Keratinocyte (primary cell): ENCODE measurements at regions not wholly inside any gene's neighbourhood (a gene's known extent, or its start where the extent isn't known, plus 50 kb on each side); places are given as distances from the start of the nearest gene placed in this dataset.

Experiments used
- DNase-seq: peaks from one replicate; pipeline ENCODE4 v3.0.0-alpha.2; 2011; ENCODE audit warnings: low read depth, missing footprints, low spot score
- FAIRE-seq: peaks from 2 replicates; lab custom pipeline; 2011; peaks lifted over from hg19 to GRCh38; lab: Jason Lieb, UNC
- H2AFZ ChIP-seq: 2 replicates; pipeline ENCODE4 v1.6.0; 2012; ENCODE audit warnings: low read length, control low read depth, inconsistent platforms; ENCODE audit not compliant: control insufficient read depth
- H3K27ac ChIP-seq: 2 replicates; pipeline ENCODE4 v1.5.1; 2011; ENCODE audit warnings: low read length; ENCODE audit not compliant: control insufficient read depth, insufficient read depth
- H3K27me3 ChIP-seq: 3 replicates; pipeline ENCODE4 v1.6.0; 2011; ENCODE audit warnings: low read length; ENCODE audit not compliant: control insufficient read depth, insufficient read depth; ENCODE audit errors: extremely low read depth
- H3K36me3 ChIP-seq, 2 experiments: 2 replicates in 1 of 2; 3 replicates in 1 of 2; pipeline ENCODE4 v1.5.1; 2011; ENCODE audit warnings: low read length in 2 of 2, mild to moderate bottlenecking in 1 of 2; ENCODE audit not compliant: control insufficient read depth in 2 of 2, insufficient read depth in 2 of 2; ENCODE audit errors: extremely low read depth in 1 of 2
- H3K4me1 ChIP-seq: 3 replicates; pipeline ENCODE4 v1.5.1; 2011; ENCODE audit warnings: low read length; ENCODE audit not compliant: control insufficient read depth, insufficient read depth; ENCODE audit errors: extremely low read depth
- H3K4me2 ChIP-seq: 3 replicates; pipeline ENCODE4 v1.6.0; 2011; ENCODE audit warnings: low read depth, low read length; ENCODE audit not compliant: control insufficient read depth, insufficient read depth; ENCODE audit errors: extremely low read depth
- H3K4me3 ChIP-seq, 3 experiments: fragments of 200-600 bp in 1 of 3; sonication (generic) in 1 of 3; 2 replicates in 2 of 3; 3 replicates in 1 of 3; pipeline ENCODE4 v1.5.1; 2011 to 2016; ENCODE audit warnings: low read length in 3 of 3, mild to moderate bottlenecking in 3 of 3, control low read depth in 2 of 3, inconsistent platforms in 1 of 3, low read depth in 1 of 3, mixed read lengths in 1 of 3, mixed run types in 1 of 3, moderate library complexity in 1 of 3; ENCODE audit not compliant: control insufficient read depth in 2 of 3, insufficient read depth in 2 of 3; ENCODE audit errors: extremely low read depth in 1 of 3
- H3K79me2 ChIP-seq: 2 replicates; pipeline ENCODE4 v1.6.0; 2012; ENCODE audit warnings: low read length; ENCODE audit not compliant: control insufficient read depth, insufficient read depth
- H3K9ac ChIP-seq: 3 replicates; pipeline ENCODE4 v1.6.0; 2011; ENCODE audit warnings: low read length; ENCODE audit not compliant: control insufficient read depth, insufficient read depth; ENCODE audit errors: extremely low read depth
- H3K9me1 ChIP-seq: 3 replicates; pipeline ENCODE4 v1.6.0; 2011; ENCODE audit warnings: low read length; ENCODE audit not compliant: control insufficient read depth, insufficient read depth; ENCODE audit errors: extremely low read depth
- H3K9me3 ChIP-seq: 2 replicates; pipeline ENCODE4 v1.5.1; 2012; ENCODE audit warnings: low read depth, low read length; ENCODE audit not compliant: control insufficient read depth
- H4K20me1 ChIP-seq: 3 replicates; pipeline ENCODE4 v1.6.0; 2011; ENCODE audit warnings: low read length; ENCODE audit not compliant: control insufficient read depth, insufficient read depth; ENCODE audit errors: extremely low read depth
- CTCF ChIP-seq, 3 experiments: IDR thresholded peaks in 1 of 3; conservative IDR thresholded peaks in 1 of 3; optimal IDR thresholded peaks in 1 of 3; 2 replicates in 2 of 3; 3 replicates in 1 of 3; pipeline versions ENCODE3 to v1.5.1; 2011; ENCODE audit warnings: low read length in 3 of 3, mild to moderate bottlenecking in 3 of 3, moderate library complexity in 2 of 3, control low read depth in 1 of 3, inconsistent platforms in 1 of 3; ENCODE audit not compliant: insufficient read depth in 2 of 3; ENCODE audit errors: extremely low read depth in 1 of 3
- EZH2 ChIP-seq: IDR thresholded peaks from one replicate; pipeline ENCODE4 v1.6.1; 2012; ENCODE audit warnings: inconsistent platforms, mild to moderate bottlenecking, low read length, moderate library complexity
- dilution Hi-C: fragments of 300-500 bp; cut with MboI; formaldehyde crosslinking; loops from one replicate; pipeline ENCODE4 v1.7.0; 2020; ENCODE audit warnings: low sequenced_read_pairs; ENCODE audit not compliant: extremely low pct_ligation_motif_present

DNA sequence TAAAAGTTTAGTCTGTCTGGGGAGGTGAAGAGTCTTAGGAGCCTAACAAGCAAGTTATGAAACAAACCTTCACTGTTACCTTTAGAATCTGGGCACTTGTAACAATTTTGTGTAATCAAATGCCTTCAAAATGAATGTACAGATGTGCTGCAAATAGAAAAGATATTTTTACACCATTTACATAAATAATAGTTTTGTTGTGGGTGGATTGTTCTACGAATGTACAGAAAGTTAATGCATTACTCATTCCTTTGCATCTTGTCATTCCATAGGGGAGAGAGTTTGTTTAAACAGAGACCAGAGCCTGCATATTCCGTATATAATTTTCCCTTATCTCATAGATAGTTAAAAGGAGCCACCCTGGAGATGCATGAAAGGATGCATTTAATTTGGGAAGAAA lies 576.9 kb upstream of the SGCD start:
- Histone ChIP-seq H3K4me3 (no peak overlapping the region), H2AFZ (no peak overlapping the region), H3K4me1 (no peaks in the 10 kb centered on the region), H3K36me3 (no peaks in the 10 kb centered on the region), H3K9me3 (no peaks in the 10 kb centered on the region), H3K9me1 (no peaks in the 10 kb centered on the region), H4K20me1 (no peaks in the 10 kb centered on the region), H3K27me3 (no peaks in the 10 kb centered on the region), H3K79me2 (no peaks in the 10 kb centered on the region), H3K4me2 (no peak overlapping the region), H3K27ac (no peak overlapping the region), H3K9ac (no peak overlapping the region)
- TF ChIP-seq CTCF (optimal IDR thresholded peaks at IDR 0.05 in 1 of 3, IDR thresholded peaks at IDR 0.05 in 1 of 3, conservative IDR thresholded peaks at IDR 0.05 in 1 of 3; ENCODE audit: extremely low read depth in 1 of 3, insufficient read depth in 2 of 3, low read length in 3 of 3) (no peak), EZH2 (no peak)
- no peak for DNase-seq
- dilution Hi-C loops: no loop called here
- FAIRE-seq: no peak

DNA sequence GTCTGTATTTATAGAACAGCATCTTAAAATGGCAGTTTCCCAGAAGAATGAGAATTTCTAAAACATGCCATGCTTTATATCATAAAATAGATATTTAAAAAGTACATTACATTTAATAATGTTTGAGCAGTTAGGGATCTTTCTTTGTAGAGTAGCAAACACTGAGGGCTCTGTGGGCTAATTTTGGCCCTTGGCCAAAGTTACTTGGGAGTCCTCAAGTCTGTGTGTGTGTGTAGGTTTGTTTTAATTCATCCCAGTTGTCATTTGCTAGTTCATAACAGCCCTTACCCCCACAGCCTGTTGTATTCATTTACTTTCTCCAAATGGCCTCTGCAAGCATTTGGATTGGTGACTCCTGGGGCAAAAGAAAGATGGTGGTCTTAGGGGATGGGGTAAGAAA lies 576.4 kb upstream of the SGCD start:
- no peak for FAIRE-seq

More for the DNA sequence above, 576.4 kb upstream of the SGCD start:
- Histone ChIP-seq H3K79me2 (no peaks in the 10 kb centered on the region), H3K27ac (no peak overlapping the region), H2AFZ (no peak overlapping the region), H3K4me1 (no peaks in the 10 kb centered on the region), H3K4me2 (no peak overlapping the region), H3K9me1 (no peaks in the 10 kb centered on the region), H4K20me1 (no peaks in the 10 kb centered on the region), H3K9me3 (no peaks in the 10 kb centered on the region), H3K27me3 (no peaks in the 10 kb centered on the region), H3K9ac (no peak overlapping the region), H3K36me3 (no peaks in the 10 kb centered on the region), H3K4me3 (no peak overlapping the region)
- no peak for DNase-seq
- no peak for TF ChIP-seq EZH2
- no peak for TF ChIP-seq CTCF (optimal IDR thresholded peaks at IDR 0.05 in 1 of 3, IDR thresholded peaks at IDR 0.05 in 1 of 3, conservative IDR thresholded peaks at IDR 0.05 in 1 of 3; ENCODE audit: extremely low read depth in 1 of 3, insufficient read depth in 2 of 3, low read length in 3 of 3)
- dilution Hi-C loops: no loop called here
